ENCODE measurements at regions not wholly inside any gene's neighbourhood (a gene's known extent, or its start where the extent isn't known, plus 50 kb on each side); places are given as distances from the start of the nearest gene placed in this dataset.

DNA sequence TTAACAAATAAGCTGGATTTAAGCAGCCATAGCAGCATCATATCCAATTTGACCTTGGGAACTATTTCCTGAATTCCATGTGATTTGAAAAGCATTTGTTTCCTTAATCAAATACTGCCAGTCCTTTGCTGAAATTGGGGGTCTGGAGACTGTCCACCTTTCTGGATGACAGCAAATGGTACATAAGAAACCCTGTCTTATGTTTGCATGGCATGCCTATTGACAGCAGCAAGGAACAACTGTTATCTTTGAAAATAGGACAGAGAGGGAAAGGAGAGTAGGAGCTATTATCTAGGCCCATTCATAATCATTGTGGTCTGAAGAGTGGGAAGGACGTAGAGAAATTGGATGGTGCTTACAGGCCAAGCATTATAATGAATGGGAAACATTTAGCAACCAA, 129.2 kb upstream of the CTNNA2 start:
- Histone ChIP-seq H3K9me2 (ENCODE audit: insufficient read depth, low read length) (no peaks in the 10 kb centered on the region), H2AFZ (ENCODE audit: low read length) (no peak overlapping the region), H3K79me2 (ENCODE audit: insufficient read depth, low read depth, low read length) (no peaks in the 10 kb centered on the region), H3K27ac (ENCODE audit: low read depth, low read length, poor library complexity, severe bottlenecking) (no peak overlapping the region), H3K4me2 (ENCODE audit: low read length) (no peak overlapping the region), H4K20me1 (ENCODE audit: insufficient read depth, low read length) (no peaks in the 10 kb centered on the region), H3K9me3 (ENCODE audit: low read length) (no peaks in the 10 kb centered on the region), H3K4me3 (ENCODE audit: low read depth, low read length, poor library complexity, severe bottlenecking) (no peak overlapping the region), H3K36me3 (ENCODE audit: insufficient read depth, low read length) (no peaks in the 10 kb centered on the region), H3K4me1 (ENCODE audit: insufficient read depth, low read length, poor library complexity, severe bottlenecking) (no peaks in the 10 kb centered on the region)
- ChIA-PET POLR2A (no interaction called here), CTCF (ENCODE audit: unreplicated experiment) (no interaction called here)
- no peak for DNase-seq (ENCODE audit: low spot score)
- no peak for TF ChIP-seq EZH2phosphoT487 (IDR thresholded peaks at IDR 0.05; ENCODE audit: borderline replicate concordance, low read depth, low read length)
- TF ChIP-seq, protein P1, sequence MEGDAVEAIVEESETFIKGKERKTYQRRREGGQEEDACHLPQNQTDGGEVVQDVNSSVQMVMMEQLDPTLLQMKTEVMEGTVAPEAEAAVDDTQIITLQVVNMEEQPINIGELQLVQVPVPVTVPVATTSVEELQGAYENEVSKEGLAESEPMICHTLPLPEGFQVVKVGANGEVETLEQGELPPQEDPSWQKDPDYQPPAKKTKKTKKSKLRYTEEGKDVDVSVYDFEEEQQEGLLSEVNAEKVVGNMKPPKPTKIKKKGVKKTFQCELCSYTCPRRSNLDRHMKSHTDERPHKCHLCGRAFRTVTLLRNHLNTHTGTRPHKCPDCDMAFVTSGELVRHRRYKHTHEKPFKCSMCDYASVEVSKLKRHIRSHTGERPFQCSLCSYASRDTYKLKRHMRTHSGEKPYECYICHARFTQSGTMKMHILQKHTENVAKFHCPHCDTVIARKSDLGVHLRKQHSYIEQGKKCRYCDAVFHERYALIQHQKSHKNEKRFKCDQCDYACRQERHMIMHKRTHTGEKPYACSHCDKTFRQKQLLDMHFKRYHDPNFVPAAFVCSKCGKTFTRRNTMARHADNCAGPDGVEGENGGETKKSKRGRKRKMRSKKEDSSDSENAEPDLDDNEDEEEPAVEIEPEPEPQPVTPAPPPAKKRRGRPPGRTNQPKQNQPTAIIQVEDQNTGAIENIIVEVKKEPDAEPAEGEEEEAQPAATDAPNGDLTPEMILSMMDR (conservative IDR thresholded peaks at IDR 0.05; ENCODE audit: low read length): no peak
- intact Hi-C loops (cut with micrococcal nuclease; ENCODE audit: unreplicated experiment): no loop called here
- no TSS peak for BruUV-seq (replicated peaks)

DNA sequence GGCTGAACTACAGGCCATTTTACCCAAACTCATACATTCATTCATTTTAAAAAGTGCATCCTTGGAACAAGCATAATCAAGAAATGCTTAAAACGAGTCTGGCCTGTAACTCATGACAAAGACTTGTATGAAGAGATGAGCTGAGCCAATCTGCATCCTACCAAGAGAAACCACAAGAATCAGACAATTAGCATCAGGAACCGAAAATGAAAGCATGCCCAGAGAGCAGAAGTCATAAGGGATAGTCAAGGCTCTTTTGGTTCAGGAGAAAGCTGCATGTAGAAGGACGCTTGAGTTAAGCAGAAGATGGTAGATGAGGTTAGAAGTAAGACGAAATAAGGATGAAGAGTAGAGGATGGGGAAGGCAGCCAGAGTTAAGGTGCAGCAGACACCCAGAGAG, 137.0 kb upstream of the CTNNA2 start:
- no peaks in the 10 kb centered on the region for H3K4me1 ChIP-seq (ENCODE audit: insufficient read depth, low read length, poor library complexity, severe bottlenecking)
- POLR2A ChIA-PET: no interaction called here
- H3K9me3 ChIP-seq (ENCODE audit: low read length): no peaks in the 10 kb centered on the region
- intact Hi-C loops (cut with micrococcal nuclease; ENCODE audit: unreplicated experiment): no loop called here
- no peak overlapping the region for H3K27ac ChIP-seq (ENCODE audit: low read depth, low read length, poor library complexity, severe bottlenecking)
- no peaks in the 10 kb centered on the region for H4K20me1 ChIP-seq (ENCODE audit: insufficient read depth, low read length)
- TF ChIP-seq, protein P1 (conservative IDR thresholded peaks at IDR 0.05; ENCODE audit: low read length): no peak
- TF ChIP-seq EZH2phosphoT487 (IDR thresholded peaks at IDR 0.05; ENCODE audit: borderline replicate concordance, low read depth, low read length): no peak
- no TSS peak for BruUV-seq (replicated peaks)
- no peak overlapping the region for H3K4me2 ChIP-seq (ENCODE audit: low read length)
- DNase-seq (ENCODE audit: low spot score): no peak
- no peak overlapping the region for H2AFZ ChIP-seq (ENCODE audit: low read length)
- no peak overlapping the region for H3K4me3 ChIP-seq (ENCODE audit: low read depth, low read length, poor library complexity, severe bottlenecking)
- H3K36me3 ChIP-seq (ENCODE audit: insufficient read depth, low read length): no peaks in the 10 kb centered on the region
- CTCF ChIA-PET (ENCODE audit: unreplicated experiment): no interaction called here
- H3K9me2 ChIP-seq (ENCODE audit: insufficient read depth, low read length): no peaks in the 10 kb centered on the region
- H3K79me2 ChIP-seq (ENCODE audit: insufficient read depth, low read depth, low read length): no peaks in the 10 kb centered on the region

DNA sequence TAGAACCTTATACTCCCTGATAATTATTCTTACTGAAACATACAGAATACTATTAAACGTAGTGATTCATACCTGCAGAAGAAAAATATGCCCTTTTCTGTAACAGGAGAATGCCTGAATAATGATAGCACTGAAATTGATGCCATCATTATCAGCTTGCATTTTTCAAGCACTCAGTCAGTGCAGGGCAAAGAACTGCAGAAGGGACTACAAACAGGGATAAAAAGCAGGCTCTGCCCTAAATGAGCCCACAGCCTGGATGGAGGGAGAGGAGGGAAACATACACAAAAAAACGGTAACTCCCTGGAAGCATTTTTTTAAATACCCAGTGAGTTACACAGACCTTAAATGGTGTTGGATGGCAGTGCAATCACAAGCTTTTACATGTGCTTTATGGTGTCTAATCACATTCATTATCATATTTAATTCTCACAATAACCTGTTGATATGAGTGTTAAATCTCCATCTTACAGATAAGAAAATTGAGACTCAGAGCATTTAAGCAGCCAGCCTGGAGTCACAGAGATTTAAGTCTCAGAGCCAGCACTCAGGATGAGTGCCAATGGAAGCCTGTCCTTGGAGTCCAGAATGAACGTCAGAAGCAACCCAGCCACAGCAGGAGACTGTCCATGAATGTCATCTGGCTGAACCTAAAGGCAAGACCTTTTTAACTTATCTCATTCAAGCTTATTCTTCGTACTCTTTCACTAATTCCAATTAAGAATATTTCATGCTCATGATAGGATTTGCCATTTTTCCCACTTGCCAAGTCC, 139.3 kb upstream of the CTNNA2 start:
- no peaks in the 10 kb centered on the region for H3K79me2 ChIP-seq (ENCODE audit: insufficient read depth, low read depth, low read length)
- H3K9me3 ChIP-seq (ENCODE audit: low read length): no peaks in the 10 kb centered on the region
- ChIA-PET POLR2A (interaction anchor here (0.6 kb wide), 1 partner anchor 199 kb away, joined by 3 read pairs; no protein-coding TSS in a partner anchor), CTCF (ENCODE audit: unreplicated experiment) (no interaction called here)
- no peaks in the 10 kb centered on the region for H3K36me3 ChIP-seq (ENCODE audit: insufficient read depth, low read length)
- H2AFZ ChIP-seq (ENCODE audit: low read length): no peak overlapping the region
- TF ChIP-seq EZH2phosphoT487 (IDR thresholded peaks at IDR 0.05; ENCODE audit: borderline replicate concordance, low read depth, low read length): no peak
- TF ChIP-seq, protein P1 (conservative IDR thresholded peaks at IDR 0.05; ENCODE audit: low read length): no peak
- H4K20me1 ChIP-seq (ENCODE audit: insufficient read depth, low read length): no peaks in the 10 kb centered on the region
- intact Hi-C loops (cut with micrococcal nuclease; ENCODE audit: unreplicated experiment): no loop called here
- no peak overlapping the region for H3K4me2 ChIP-seq (ENCODE audit: low read length)
- DNase-seq (ENCODE audit: low spot score): no peak
- H3K9me2 ChIP-seq (ENCODE audit: insufficient read depth, low read length): no peaks in the 10 kb centered on the region
- BruUV-seq (replicated peaks): no TSS peak
- no peaks in the 10 kb centered on the region for H3K4me1 ChIP-seq (ENCODE audit: insufficient read depth, low read length, poor library complexity, severe bottlenecking)
- H3K4me3 ChIP-seq (ENCODE audit: low read depth, low read length, poor library complexity, severe bottlenecking): no peak overlapping the region
- no peak overlapping the region for H3K27ac ChIP-seq (ENCODE audit: low read depth, low read length, poor library complexity, severe bottlenecking)

Data from OCI-LY7 (cell line).